DMS79 (cell line): ENCODE measurements at regions not wholly inside any gene's neighbourhood (a gene's known extent, or its start where the extent isn't known, plus 50 kb on each side); places are given as distances from the start of the nearest gene placed in this dataset.
"Not testable (repeated sequence)": the region's sequence is repeated elsewhere in the genome, so short reads cannot be mapped to it uniquely, and the experiment has no call there.

Source experiments
- DNase-seq: peaks from one replicate; lab custom pipeline; 2025; lab: John Stamatoyannopoulos, UW

- DNase-seq, result no peak
Observed at GRCh38 chr2:117199511-117199910, 615.0 kb upstream of the DDX18 start.

GRCh38 chr2:117212562-117212961 is 601.9 kb upstream of the DDX18 start:
- no peak for DNase-seq

- DNase-seq, result no peak
Observed at GRCh38 chr2:117217145-117217544, 597.3 kb upstream of the DDX18 start.

- no peak for DNase-seq
Observed at GRCh38 chr2:117222809-117223208, 591.7 kb upstream of the DDX18 start.

GRCh38 chr2:117232305-117232704 is 582.2 kb upstream of the DDX18 start:
- DNase-seq, result no peak

- DNase-seq, result no peak
Observed at GRCh38 chr2:117257362-117257761, 557.1 kb upstream of the DDX18 start.

- DNase-seq, result no peak
Observed at GRCh38 chr2:117269574-117269973, 544.9 kb upstream of the DDX18 start.

GRCh38 chr2:117271631-117272030 is 542.9 kb upstream of the DDX18 start:
- no peak for DNase-seq

- DNase-seq, result no peak
Observed at GRCh38 chr2:117273009-117273671, 541.4 kb upstream of the DDX18 start.

GRCh38 chr2:117293012-117293411 is 521.5 kb upstream of the DDX18 start:
- no peak for DNase-seq

GRCh38 chr2:117299451-117299850 is 515.0 kb upstream of the DDX18 start:
- DNase-seq, result no peak

GRCh38 chr2:117308861-117309770 is 505.4 kb upstream of the DDX18 start:
- no peak for DNase-seq

- no peak for DNase-seq
Observed at GRCh38 chr2:117321816-117322215, 492.7 kb upstream of the DDX18 start.

GRCh38 chr2:117323331-117323730 is 491.2 kb upstream of the DDX18 start:
- DNase-seq, result no peak

- DNase-seq, result no peak
Observed at GRCh38 chr2:117330641-117331040, 483.9 kb upstream of the DDX18 start.

GRCh38 chr2:117335967-117336366 is 478.5 kb upstream of the DDX18 start:
- DNase-seq, result no peak

GRCh38 chr2:117336496-117336895 is 478.0 kb upstream of the DDX18 start:
- DNase-seq, result no peak

- not testable (repeated sequence) for DNase-seq
Observed at GRCh38 chr2:117337981-117338380, 476.5 kb upstream of the DDX18 start.

GRCh38 chr2:117339980-117340379 is 474.5 kb upstream of the DDX18 start:
- DNase-seq, result no peak

- DNase-seq, result no peak
Observed at GRCh38 chr2:117341690-117342089, 472.8 kb upstream of the DDX18 start.

GRCh38 chr2:117342415-117342814 is 472.1 kb upstream of the DDX18 start:
- DNase-seq, result no peak

- no peak for DNase-seq
Observed at GRCh38 chr2:117349687-117350086, 464.8 kb upstream of the DDX18 start.

- DNase-seq, result no peak
Observed at GRCh38 chr2:117351396-117351795, 463.1 kb upstream of the DDX18 start.
